IMR-90 (cell line): ENCODE measurements at regions not wholly inside any gene's neighbourhood (a gene's known extent, or its start where the extent isn't known, plus 50 kb on each side); places are given as distances from the start of the nearest gene placed in this dataset.

ENCODE experiments used
- ATAC-seq: fragments of 200-7000 bp; cut with Tn5 transposase; 2 replicates; pipeline ENCODE4 v1.9.1; 2020; ENCODE audit warnings: low read depth, mild to moderate bottlenecking, moderate library complexity
- BruUV-seq: library from RNA; stranded (reverse); fragments of 400-500 nt; replicated peaks from 2 replicates; lab custom pipeline; 2021; lab: Mats Ljungman, UMichigan
- CTCF ChIA-PET: fragments of 300-600 bp; formaldehyde crosslinking; extraction: SDS; loops from one replicate; lab custom pipeline; 2021; ENCODE audit warnings: antibody characterized with exemption; lab: Yijun Ruan, JAX
- POLR2A ChIA-PET: fragments of 300-600 bp; sonication (Branson Sonifier 250); formaldehyde crosslinking; loops from one replicate; lab custom pipeline; 2022; ENCODE audit warnings: antibody characterized with exemption; ENCODE audit not compliant: unreplicated experiment; lab: Charles Lee
- DNase-seq: peaks from one replicate; pipeline ENCODE4 v3.0.0; 2013
- H2AFZ ChIP-seq: replicated peaks from 2 replicates; pipeline ENCODE3; 2013; ENCODE audit warnings: low read length, mild to moderate bottlenecking; ENCODE audit not compliant: poor library complexity
- H2AK5ac ChIP-seq: 2 replicates; pipeline ENCODE4 v1.6.1; 2013; ENCODE audit warnings: low read depth, low read length, inconsistent platforms
- H2AK9ac ChIP-seq: replicated peaks from 2 replicates; pipeline ENCODE3; 2013; ENCODE audit warnings: mild to moderate bottlenecking, low read depth, low read length, moderate library complexity; ENCODE audit not compliant: poor library complexity
- H2BK120ac ChIP-seq: 2 replicates; pipeline ENCODE4 v1.6.1; 2013; ENCODE audit warnings: low read depth, low read length, inconsistent platforms
- H2BK15ac ChIP-seq: 3 replicates; pipeline ENCODE4 v1.6.1; 2013; ENCODE audit warnings: low read depth, low read length, inconsistent platforms
- H2BK20ac ChIP-seq: 2 replicates; pipeline ENCODE4 v1.6.1; 2013; ENCODE audit warnings: low read depth, mild to moderate bottlenecking, inconsistent platforms, low read length, moderate library complexity
- H2BK5ac ChIP-seq: 2 replicates; pipeline ENCODE4 v1.6.1; 2013; ENCODE audit warnings: mild to moderate bottlenecking, low read depth, low read length, inconsistent platforms; ENCODE audit not compliant: poor library complexity, severe bottlenecking
- H3K14ac ChIP-seq: replicated peaks from 2 replicates; pipeline ENCODE4 v1.6.1; 2013; ENCODE audit warnings: low read depth, low read length, inconsistent platforms
- H3K18ac ChIP-seq: 2 replicates; pipeline ENCODE4 v1.6.1; 2013; ENCODE audit warnings: low read depth, low read length, control low read depth
- H3K23ac ChIP-seq: 2 replicates; pipeline ENCODE4 v1.6.1; 2013; ENCODE audit warnings: low read depth, low read length, inconsistent platforms
- H3K27ac ChIP-seq: 2 replicates; pipeline ENCODE4 v1.5.1; 2013; ENCODE audit warnings: mild to moderate bottlenecking, control low read depth, low read length; ENCODE audit not compliant: insufficient read depth
- H3K27me3 ChIP-seq: 2 replicates; pipeline ENCODE4 v1.6.1; 2013; ENCODE audit warnings: low read length; ENCODE audit not compliant: control insufficient read depth, insufficient read depth
- H3K36me3 ChIP-seq: 2 replicates; pipeline ENCODE4 v1.6.1; 2013; ENCODE audit warnings: low read length, mixed read lengths; ENCODE audit not compliant: control insufficient read depth, insufficient read depth
- H3K4ac ChIP-seq: 2 replicates; pipeline ENCODE4 v1.6.1; 2013; ENCODE audit warnings: low read depth, low read length, inconsistent platforms
- H3K4me1 ChIP-seq: 2 replicates; pipeline ENCODE4 v1.6.1; 2013; ENCODE audit warnings: low read length, mixed read lengths; ENCODE audit not compliant: control insufficient read depth, insufficient read depth
- H3K4me2 ChIP-seq: 2 replicates; pipeline ENCODE4 v1.6.1; 2013; ENCODE audit warnings: low read depth, mild to moderate bottlenecking, control low read depth, low read length, moderate library complexity
- H3K4me3 ChIP-seq: 2 replicates; pipeline ENCODE4 v1.5.1; 2013; ENCODE audit warnings: low read depth, mild to moderate bottlenecking, control low read depth, low read length, moderate library complexity; ENCODE audit not compliant: insufficient read depth
- H3K56ac ChIP-seq: 2 replicates; pipeline ENCODE4 v1.6.1; 2013; ENCODE audit warnings: low read length, inconsistent platforms; ENCODE audit not compliant: insufficient read depth; ENCODE audit errors: extremely low read depth
- H3K79me1 ChIP-seq, 2 experiments: 2 replicates each; pipeline ENCODE4 v1.6.1; 2013; ENCODE audit warnings: low read length in 2 of 2, inconsistent platforms in 1 of 2, low read depth in 1 of 2
- H3K9ac ChIP-seq: 2 replicates; pipeline ENCODE4 v1.6.1; 2013; ENCODE audit warnings: low read depth, low read length, control low read depth
- H3K9me1 ChIP-seq: 2 replicates; pipeline ENCODE4 v1.6.1; 2013; ENCODE audit warnings: low read length, inconsistent platforms; ENCODE audit not compliant: insufficient read depth
- H3K9me3 ChIP-seq: 2 replicates; pipeline ENCODE4 v1.6.1; 2013; ENCODE audit warnings: low read length; ENCODE audit not compliant: control insufficient read depth, insufficient read depth
- H4K20me1 ChIP-seq: 2 replicates; pipeline ENCODE4 v1.6.1; 2013; ENCODE audit warnings: low read length, inconsistent platforms; ENCODE audit not compliant: insufficient read depth
- H4K5ac ChIP-seq: 2 replicates; pipeline ENCODE4 v1.6.1; 2013; ENCODE audit warnings: mild to moderate bottlenecking, low read depth, low read length, control low read depth
- H4K8ac ChIP-seq, 2 experiments: 2 replicates each; pipeline ENCODE4 v1.6.1; 2013; ENCODE audit warnings: low read depth in 2 of 2, low read length in 2 of 2, control low read depth in 1 of 2, inconsistent platforms in 1 of 2
- H4K91ac ChIP-seq: 2 replicates; pipeline ENCODE4 v1.6.1; 2013; ENCODE audit warnings: low read depth, low read length, inconsistent platforms; ENCODE audit not compliant: insufficient read depth
- BHLHE40 ChIP-seq: fragments of 150-350 bp; IDR thresholded peaks from 2 replicates; pipeline ENCODE4 v1.6.1; 2016; ENCODE audit warnings: mild to moderate bottlenecking, low read depth, low read length
- CEBPB ChIP-seq: IDR thresholded peaks from 2 replicates; pipeline ENCODE4 v1.6.1; 2012; ENCODE audit warnings: low read depth, low read length, improper control_type of control experiment
- CHD1 ChIP-seq: IDR thresholded peaks from 2 replicates; pipeline ENCODE4 v1.6.1; 2012; ENCODE audit warnings: low read depth, low read length, improper control_type of control experiment
- FOS ChIP-seq: fragments of 150-350 bp; IDR thresholded peaks from 2 replicates; pipeline ENCODE4 v1.6.1; 2016; ENCODE audit warnings: low read depth, low read length
- MAFK ChIP-seq: IDR thresholded peaks from 2 replicates; pipeline ENCODE4 v1.6.1; 2012; ENCODE audit warnings: low read depth, low read length, improper control_type of control experiment
- MAZ ChIP-seq: IDR thresholded peaks from 2 replicates; pipeline ENCODE4 v1.6.1; 2012; ENCODE audit warnings: low read depth, mild to moderate bottlenecking, low read length, improper control_type of control experiment, moderate library complexity, borderline replicate concordance
- MXI1 ChIP-seq: IDR thresholded peaks from 2 replicates; pipeline ENCODE4 v1.6.1; 2012; ENCODE audit warnings: low read depth, mild to moderate bottlenecking, low read length, moderate library complexity, borderline replicate concordance
- NFE2L2 ChIP-seq: fragments of 150-350 bp; IDR thresholded peaks from 2 replicates; pipeline ENCODE4 v1.6.1; 2016; ENCODE audit warnings: low read depth, mild to moderate bottlenecking, low read length
- POLR2A ChIP-seq: IDR thresholded peaks from 2 replicates; pipeline ENCODE4 v1.6.1; 2012; ENCODE audit warnings: mild to moderate bottlenecking, low read depth, low read length
- RAD21 ChIP-seq: IDR thresholded peaks from 2 replicates; pipeline ENCODE4 v1.6.1; 2012; ENCODE audit warnings: low read length, improper control_type of control experiment
- RCOR1 ChIP-seq: IDR thresholded peaks from 2 replicates; pipeline ENCODE4 v1.6.1; 2012; ENCODE audit warnings: mild to moderate bottlenecking, low read length, improper control_type of control experiment; ENCODE audit not compliant: insufficient replicate concordance
- RFX5 ChIP-seq: IDR thresholded peaks from 2 replicates; pipeline ENCODE4 v1.8.0; 2012; ENCODE audit warnings: low read depth, mild to moderate bottlenecking, low read length, moderate library complexity
- SMC3 ChIP-seq: fragments of 150-350 bp; IDR thresholded peaks from 2 replicates; pipeline ENCODE4 v1.6.1; 2016; ENCODE audit warnings: low read depth, mild to moderate bottlenecking, antibody characterized with exemption, low read length, moderate library complexity
- WGBS, 2 experiments: methylation state at CpG; one replicate each; pipeline versions ENCODE4 v1.1.5 to v1.1.7; 2013; ENCODE audit warnings: missing lambda C conversion rate in 2 of 2; ENCODE audit not compliant: insufficient read length in 1 of 2; ENCODE audit errors: extremely low coverage in 2 of 2; 5-methylcytosine and 5-hydroxymethylcytosine counted together
- dilution Hi-C: fragments of 300-500 bp; cut with HindIII; formaldehyde crosslinking; loops from one replicate; pipeline ENCODE4 v1.14.3; 2018; ENCODE audit warnings: low sequenced_read_pairs; ENCODE audit not compliant: unreplicated experiment
- in situ Hi-C: fragments of 300-500 bp; cut with MboI; formaldehyde crosslinking; loops from 3 replicates; pipeline ENCODE4 v1.14.3; 2019; ENCODE audit warnings: low sequenced_read_pairs, inconsistent platforms, mixed read lengths
- intact Hi-C: fragments of 100-400 bp; cut with micrococcal nuclease; formaldehyde crosslinking; loops from 2 replicates; pipeline ENCODE4 v1.10.0; 2022
- TF ChIP-seq, protein P1 (sequence below): fragments of 150-350 bp; IDR thresholded peaks from 2 replicates; pipeline ENCODE4 v1.6.1; 2016; ENCODE audit warnings: low read depth, mild to moderate bottlenecking, low read length, moderate library complexity, borderline replicate concordance
- TF ChIP-seq, protein P2 (sequence below): conservative IDR thresholded peaks from 2 replicates; pipeline ENCODE4 v1.5.1; 2012; ENCODE audit warnings: mild to moderate bottlenecking, low read depth, low read length, improper control_type of control experiment
- TF ChIP-seq, protein P3 (sequence below): fragments of 150-350 bp; IDR thresholded peaks from 2 replicates; pipeline ENCODE4 v1.6.1; 2017; ENCODE audit warnings: mild to moderate bottlenecking, antibody characterized with exemption, low read length, low read depth

DNA sequence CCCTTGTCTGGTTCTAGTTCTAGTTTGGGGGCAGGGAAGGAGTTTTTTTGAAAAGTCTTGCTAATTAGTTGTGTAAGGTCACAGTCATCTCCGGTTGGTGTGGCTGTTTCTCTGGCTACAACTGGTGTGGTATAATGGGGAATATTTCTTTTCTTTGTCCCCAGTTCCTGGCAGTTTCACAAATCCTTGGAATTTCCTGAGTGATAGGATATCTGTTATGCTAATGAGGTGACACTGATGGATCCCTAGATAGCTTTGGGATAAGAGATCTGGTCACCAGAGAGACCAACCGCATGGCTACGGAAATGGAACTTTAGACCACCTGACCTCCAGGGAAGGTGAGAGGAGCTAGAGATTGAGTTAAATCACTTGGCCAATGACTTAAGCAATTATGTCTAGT lies 494.6 kb downstream of the ARHGEF28 start:
- Histone ChIP-seq H3K4me2 (no peak overlapping the region), H4K91ac (no peak overlapping the region), H3K4me1 (no peaks in the 10 kb centered on the region), H4K20me1 (no peaks in the 10 kb centered on the region), H2AFZ (no peak overlapping the region), H2BK120ac (no peak overlapping the region), H3K23ac (no peak overlapping the region), H3K18ac (no peak overlapping the region), H4K8ac (no peak overlapping the region), H3K4ac (no peak overlapping the region), H3K27me3 (peaks cover 2% of the 10 kb centered on the region), H3K27ac (no peak overlapping the region), H3K56ac (no peak overlapping the region), H2BK5ac (no peak overlapping the region), H2AK9ac (no peak overlapping the region), H3K79me1 (no peaks in the 10 kb centered on the region), H3K9ac (no peak overlapping the region), H3K9me1 (no peaks in the 10 kb centered on the region), H3K36me3 (no peaks in the 10 kb centered on the region), H4K5ac (no peak overlapping the region), H3K4me3 (no peak overlapping the region), H2BK20ac (no peak overlapping the region), H3K9me3 (no peaks in the 10 kb centered on the region), H2BK15ac (no peak overlapping the region), H2AK5ac (no peak overlapping the region), H3K14ac (no peak overlapping the region)
- in situ Hi-C loops (no loop called here), intact Hi-C loops (no loop called here), dilution Hi-C loops (no loop called here)
- POLR2A ChIA-PET, result no interaction called here
- ATAC-seq (no peak), DNase-seq (no peak)
- TF ChIP-seq FOS, result no peak
- TF ChIP-seq, protein P1, sequence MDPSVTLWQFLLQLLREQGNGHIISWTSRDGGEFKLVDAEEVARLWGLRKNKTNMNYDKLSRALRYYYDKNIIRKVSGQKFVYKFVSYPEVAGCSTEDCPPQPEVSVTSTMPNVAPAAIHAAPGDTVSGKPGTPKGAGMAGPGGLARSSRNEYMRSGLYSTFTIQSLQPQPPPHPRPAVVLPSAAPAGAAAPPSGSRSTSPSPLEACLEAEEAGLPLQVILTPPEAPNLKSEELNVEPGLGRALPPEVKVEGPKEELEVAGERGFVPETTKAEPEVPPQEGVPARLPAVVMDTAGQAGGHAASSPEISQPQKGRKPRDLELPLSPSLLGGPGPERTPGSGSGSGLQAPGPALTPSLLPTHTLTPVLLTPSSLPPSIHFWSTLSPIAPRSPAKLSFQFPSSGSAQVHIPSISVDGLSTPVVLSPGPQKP, result no peak
- TF ChIP-seq MAFK, result no peak
- TF ChIP-seq SMC3, result no peak
- no peak for TF ChIP-seq NFE2L2
- TF ChIP-seq POLR2A, result no peak
- TF ChIP-seq RAD21, result no peak
- TF ChIP-seq, protein P2, sequence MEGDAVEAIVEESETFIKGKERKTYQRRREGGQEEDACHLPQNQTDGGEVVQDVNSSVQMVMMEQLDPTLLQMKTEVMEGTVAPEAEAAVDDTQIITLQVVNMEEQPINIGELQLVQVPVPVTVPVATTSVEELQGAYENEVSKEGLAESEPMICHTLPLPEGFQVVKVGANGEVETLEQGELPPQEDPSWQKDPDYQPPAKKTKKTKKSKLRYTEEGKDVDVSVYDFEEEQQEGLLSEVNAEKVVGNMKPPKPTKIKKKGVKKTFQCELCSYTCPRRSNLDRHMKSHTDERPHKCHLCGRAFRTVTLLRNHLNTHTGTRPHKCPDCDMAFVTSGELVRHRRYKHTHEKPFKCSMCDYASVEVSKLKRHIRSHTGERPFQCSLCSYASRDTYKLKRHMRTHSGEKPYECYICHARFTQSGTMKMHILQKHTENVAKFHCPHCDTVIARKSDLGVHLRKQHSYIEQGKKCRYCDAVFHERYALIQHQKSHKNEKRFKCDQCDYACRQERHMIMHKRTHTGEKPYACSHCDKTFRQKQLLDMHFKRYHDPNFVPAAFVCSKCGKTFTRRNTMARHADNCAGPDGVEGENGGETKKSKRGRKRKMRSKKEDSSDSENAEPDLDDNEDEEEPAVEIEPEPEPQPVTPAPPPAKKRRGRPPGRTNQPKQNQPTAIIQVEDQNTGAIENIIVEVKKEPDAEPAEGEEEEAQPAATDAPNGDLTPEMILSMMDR, result no peak
- no peak for TF ChIP-seq CEBPB
- TF ChIP-seq BHLHE40, result no peak
- TF ChIP-seq, protein P3, sequence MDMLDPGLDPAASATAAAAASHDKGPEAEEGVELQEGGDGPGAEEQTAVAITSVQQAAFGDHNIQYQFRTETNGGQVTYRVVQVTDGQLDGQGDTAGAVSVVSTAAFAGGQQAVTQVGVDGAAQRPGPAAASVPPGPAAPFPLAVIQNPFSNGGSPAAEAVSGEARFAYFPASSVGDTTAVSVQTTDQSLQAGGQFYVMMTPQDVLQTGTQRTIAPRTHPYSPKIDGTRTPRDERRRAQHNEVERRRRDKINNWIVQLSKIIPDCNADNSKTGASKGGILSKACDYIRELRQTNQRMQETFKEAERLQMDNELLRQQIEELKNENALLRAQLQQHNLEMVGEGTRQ, result no peak
- TF ChIP-seq MXI1, result no peak
- no peak for TF ChIP-seq RFX5
- no peak for TF ChIP-seq RCOR1
- no peak for TF ChIP-seq CHD1
- no peak for TF ChIP-seq MAZ
- CTCF ChIA-PET, result no interaction called here
- no CpG with 5 or more reads among the region's 3 CpGs for WGBS, 2 experiments
- no TSS peak for BruUV-seq
